WTC11 (cell line): ENCODE measurements at regions not wholly inside any gene's neighbourhood (a gene's known extent, or its start where the extent isn't known, plus 50 kb on each side); places are given as distances from the start of the nearest gene placed in this dataset.

Source experiments
- ARID4B ChIP-seq: sonication (generic); formaldehyde crosslinking; IDR thresholded peaks from 2 replicates; pipeline ENCODE4 v1.8.0; 2023; ENCODE audit warnings: missing genetic modification reagents, mild to moderate bottlenecking, borderline replicate concordance
- ATF6 ChIP-seq: sonication (generic); formaldehyde crosslinking; IDR thresholded peaks from 2 replicates; pipeline ENCODE4 v1.8.1; 2023; ENCODE audit warnings: mild to moderate bottlenecking, missing genetic modification reagents
- CTCF ChIP-seq: fragments of 200-600 bp; IDR thresholded peaks from 2 replicates; pipeline ENCODE4 v1.8.0; 2022; ENCODE audit warnings: antibody characterized with exemption
- E2F4 ChIP-seq: sonication (generic); formaldehyde crosslinking; IDR thresholded peaks from 2 replicates; pipeline ENCODE4 v1.8.1; 2022; ENCODE audit warnings: low read depth, mild to moderate bottlenecking, moderate library complexity, missing genetic modification reagents, borderline replicate concordance
- FOXJ3 ChIP-seq: sonication (generic); formaldehyde crosslinking; IDR thresholded peaks from 2 replicates; pipeline ENCODE4 v1.9.0; 2021; ENCODE audit warnings: missing genetic modification reagents, mild to moderate bottlenecking, borderline replicate concordance
- GRHL2 ChIP-seq: fragments of 250-450 bp; sonication (Bioruptor Pico); IDR thresholded peaks from 2 replicates; pipeline ENCODE4 v1.8.0; 2022; ENCODE audit warnings: mild to moderate bottlenecking, moderate library complexity; ENCODE audit not compliant: insufficient replicate concordance, severe bottlenecking
- KAT7 ChIP-seq: sonication (generic); formaldehyde crosslinking; IDR thresholded peaks from 2 replicates; pipeline ENCODE4 v1.8.1; 2023; ENCODE audit warnings: missing genetic modification reagents, mild to moderate bottlenecking, borderline replicate concordance
- SOX15 ChIP-seq: fragments of 250-450 bp; sonication (Bioruptor Pico); IDR thresholded peaks from 2 replicates; pipeline ENCODE4 v1.9.0; 2021; ENCODE audit warnings: mild to moderate bottlenecking
- USF2 ChIP-seq: sonication (generic); formaldehyde crosslinking; IDR thresholded peaks from 2 replicates; pipeline ENCODE4 v1.8.1; 2023; ENCODE audit warnings: mild to moderate bottlenecking, missing genetic modification reagents, moderate library complexity

GRCh38 chr11:42253156-42253555, 793.7 kb upstream of the LRRC4C start:
- TF ChIP-seq KAT7 (CRISPR knock-in tag) (no peak), E2F4 (CRISPR knock-in tag) (no peak), SOX15 (CRISPR knock-in tag) (no peak), CTCF (no peak), ARID4B (CRISPR knock-in tag) (no peak), FOXJ3 (CRISPR knock-in tag) (no peak), ATF6 (CRISPR knock-in tag) (no peak), USF2 (CRISPR knock-in tag) (no peak), GRHL2 (CRISPR knock-in tag) (no peak)
